Liver (tissue), 8 donors: ENCODE measurements at regions not wholly inside any gene's neighbourhood (a gene's known extent, or its start where the extent isn't known, plus 50 kb on each side); places are given as distances from the start of the nearest gene placed in this dataset.

Source experiments
- DNase-seq: peaks from one replicate; pipeline ENCODE4 v3.0.0-alpha.2; 2017; ENCODE audit warnings: low spot score
- H3K27ac ChIP-seq, 2 donors: one replicate each; pipeline ENCODE4 v1.7.0; 2013; ENCODE audit warnings: inconsistent platforms in 2 of 2, low read length in 2 of 2, control low read depth in 1 of 2, low read depth in 1 of 2, mild to moderate bottlenecking in 1 of 2
- H3K27me3 ChIP-seq, 4 donors: one replicate each; pipeline versions ENCODE4 v1.6.1 to v1.7.0; 2013; ENCODE audit warnings: low read length in 3 of 4, inconsistent platforms in 1 of 4, mild to moderate bottlenecking in 1 of 4, moderate library complexity in 1 of 4; ENCODE audit not compliant: control insufficient read depth in 4 of 4, insufficient read depth in 4 of 4
- H3K36me3 ChIP-seq, 4 donors: one replicate each; pipeline versions ENCODE4 v1.6.1 to v1.7.0; 2013; ENCODE audit warnings: low read length in 3 of 4, mild to moderate bottlenecking in 3 of 4, low read depth in 1 of 4, moderate library complexity in 1 of 4; ENCODE audit not compliant: control insufficient read depth in 4 of 4, insufficient read depth in 3 of 4
- H3K4me1 ChIP-seq, 4 donors: one replicate each; pipeline versions ENCODE4 v1.6.1 to v1.7.0; 2013; ENCODE audit warnings: low read length in 3 of 4, mild to moderate bottlenecking in 3 of 4, moderate library complexity in 1 of 4; ENCODE audit not compliant: control insufficient read depth in 4 of 4, insufficient read depth in 4 of 4
- H3K4me3 ChIP-seq, 3 donors: one replicate each; pipeline versions ENCODE4 v1.6.1 to v1.7.0; 2013; ENCODE audit warnings: low read length in 3 of 3, control low read depth in 1 of 3, low read depth in 1 of 3, mild to moderate bottlenecking in 1 of 3
- H3K9ac ChIP-seq, 2 donors: one replicate each; pipeline ENCODE4 v1.7.0; 2013; ENCODE audit warnings: low read length in 2 of 2, mild to moderate bottlenecking in 2 of 2, moderate library complexity in 2 of 2, control low read depth in 1 of 2, low read depth in 1 of 2
- H3K9me3 ChIP-seq, 4 donors: one replicate each; pipeline versions ENCODE4 v1.6.1 to v1.7.0; 2013; ENCODE audit warnings: low read length in 3 of 4; ENCODE audit not compliant: control insufficient read depth in 4 of 4
- EGR1 ChIP-seq, 2 donors: IDR thresholded peaks; 2 replicates each; pipeline ENCODE4 v1.6.1; 2016 to 2018; ENCODE audit warnings: antibody characterized with exemption in 2 of 2, low read depth in 2 of 2
- FOXA1 ChIP-seq: IDR thresholded peaks from 2 replicates; pipeline ENCODE4 v1.6.1; 2016; ENCODE audit warnings: antibody characterized with exemption
- FOXA2 ChIP-seq: IDR thresholded peaks from 2 replicates; pipeline ENCODE4 v1.6.1; 2016; ENCODE audit warnings: antibody characterized with exemption
- HNF4G ChIP-seq: IDR thresholded peaks from 2 replicates; pipeline ENCODE4 v1.6.1; 2016; ENCODE audit warnings: antibody characterized with exemption
- JUND ChIP-seq, 2 donors: IDR thresholded peaks; 2 replicates each; pipeline ENCODE4 v1.6.1; 2016; ENCODE audit warnings: antibody characterized with exemption in 2 of 2
- NR2F2 ChIP-seq: IDR thresholded peaks from 2 replicates; pipeline ENCODE4 v1.6.1; 2016; ENCODE audit warnings: antibody characterized with exemption
- RAD21 ChIP-seq, 2 donors: IDR thresholded peaks; 2 replicates each; pipeline ENCODE4 v1.6.1; 2016; ENCODE audit warnings: antibody characterized with exemption in 2 of 2, mild to moderate bottlenecking in 2 of 2
- RXRA ChIP-seq, 2 donors: IDR thresholded peaks; 2 replicates each; pipeline ENCODE4 v1.6.1; 2017 to 2018; ENCODE audit warnings: antibody characterized with exemption in 2 of 2, mild to moderate bottlenecking in 1 of 2
- SP1 ChIP-seq: IDR thresholded peaks from 2 replicates; pipeline ENCODE4 v1.6.1; 2018; ENCODE audit warnings: antibody characterized with exemption, mild to moderate bottlenecking
- TAF1 ChIP-seq: conservative IDR thresholded peaks from 2 replicates; pipeline ENCODE4 v1.6.1; 2016; ENCODE audit warnings: antibody characterized with exemption, mild to moderate bottlenecking
- YY1 ChIP-seq: IDR thresholded peaks from 2 replicates; pipeline ENCODE4 v1.6.1; 2016; ENCODE audit warnings: antibody characterized with exemption, mild to moderate bottlenecking
- WGBS: extraction: QIAGEN DNeasy Blood & Tissue Kit; methylation state at CpG from one replicate; pipeline ENCODE4 v1.1.7; 2013; 5-methylcytosine and 5-hydroxymethylcytosine counted together
- TF ChIP-seq, protein P1 (sequence below): IDR thresholded peaks from 2 replicates; pipeline ENCODE4 v1.6.1; 2016; ENCODE audit warnings: antibody characterized with exemption, mild to moderate bottlenecking
- TF ChIP-seq, protein P2 (sequence below): fragments of 150-350 bp; IDR thresholded peaks from 2 replicates; pipeline ENCODE4 v1.5.1; 2017; ENCODE audit warnings: improper control_type of control experiment, low read depth, low read length; ENCODE audit not compliant: missing input control
- TF ChIP-seq, protein P3 (sequence below): IDR thresholded peaks from 2 replicates; pipeline ENCODE4 v1.6.1; 2016; ENCODE audit warnings: antibody characterized with exemption
- TF ChIP-seq, protein P4 (sequence below): IDR thresholded peaks from 2 replicates; pipeline ENCODE4 v1.6.1; 2016; ENCODE audit warnings: antibody characterized with exemption
- TF ChIP-seq, protein P5 (sequence below): IDR thresholded peaks from 2 replicates; pipeline ENCODE4 v1.6.1; 2016; ENCODE audit warnings: antibody characterized with exemption
- donor health status: healthy.
- donor health status: healthy.
- donor health status: healthy.
- donor health status: healthy.
- donor health status: healthy.

DNA sequence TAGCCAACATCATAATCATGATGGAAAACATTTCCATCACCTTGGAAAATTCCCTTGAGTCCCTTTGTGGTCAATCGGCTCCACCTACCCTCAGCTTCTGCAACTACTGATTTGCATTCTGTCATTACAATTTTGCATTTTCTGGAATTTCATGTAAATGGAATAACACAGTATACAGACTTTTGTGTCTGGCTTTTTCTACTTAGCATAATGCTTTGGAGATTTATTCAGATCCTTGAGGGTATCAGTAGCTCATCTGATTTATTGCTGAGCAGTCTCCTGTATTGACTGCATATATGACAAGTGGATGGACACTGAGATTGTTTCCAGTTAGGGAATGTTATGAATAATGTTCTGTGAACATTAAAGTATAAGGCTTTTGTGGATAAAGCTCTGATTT, 358.3 kb downstream of the USP25 start (continued):
- TF ChIP-seq, protein P1, sequence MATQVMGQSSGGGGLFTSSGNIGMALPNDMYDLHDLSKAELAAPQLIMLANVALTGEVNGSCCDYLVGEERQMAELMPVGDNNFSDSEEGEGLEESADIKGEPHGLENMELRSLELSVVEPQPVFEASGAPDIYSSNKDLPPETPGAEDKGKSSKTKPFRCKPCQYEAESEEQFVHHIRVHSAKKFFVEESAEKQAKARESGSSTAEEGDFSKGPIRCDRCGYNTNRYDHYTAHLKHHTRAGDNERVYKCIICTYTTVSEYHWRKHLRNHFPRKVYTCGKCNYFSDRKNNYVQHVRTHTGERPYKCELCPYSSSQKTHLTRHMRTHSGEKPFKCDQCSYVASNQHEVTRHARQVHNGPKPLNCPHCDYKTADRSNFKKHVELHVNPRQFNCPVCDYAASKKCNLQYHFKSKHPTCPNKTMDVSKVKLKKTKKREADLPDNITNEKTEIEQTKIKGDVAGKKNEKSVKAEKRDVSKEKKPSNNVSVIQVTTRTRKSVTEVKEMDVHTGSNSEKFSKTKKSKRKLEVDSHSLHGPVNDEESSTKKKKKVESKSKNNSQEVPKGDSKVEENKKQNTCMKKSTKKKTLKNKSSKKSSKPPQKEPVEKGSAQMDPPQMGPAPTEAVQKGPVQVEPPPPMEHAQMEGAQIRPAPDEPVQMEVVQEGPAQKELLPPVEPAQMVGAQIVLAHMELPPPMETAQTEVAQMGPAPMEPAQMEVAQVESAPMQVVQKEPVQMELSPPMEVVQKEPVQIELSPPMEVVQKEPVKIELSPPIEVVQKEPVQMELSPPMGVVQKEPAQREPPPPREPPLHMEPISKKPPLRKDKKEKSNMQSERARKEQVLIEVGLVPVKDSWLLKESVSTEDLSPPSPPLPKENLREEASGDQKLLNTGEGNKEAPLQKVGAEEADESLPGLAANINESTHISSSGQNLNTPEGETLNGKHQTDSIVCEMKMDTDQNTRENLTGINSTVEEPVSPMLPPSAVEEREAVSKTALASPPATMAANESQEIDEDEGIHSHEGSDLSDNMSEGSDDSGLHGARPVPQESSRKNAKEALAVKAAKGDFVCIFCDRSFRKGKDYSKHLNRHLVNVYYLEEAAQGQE = no peak
- TF ChIP-seq FOXA1 (no peak), NR2F2 (no peak)
- TF ChIP-seq, protein P2, sequence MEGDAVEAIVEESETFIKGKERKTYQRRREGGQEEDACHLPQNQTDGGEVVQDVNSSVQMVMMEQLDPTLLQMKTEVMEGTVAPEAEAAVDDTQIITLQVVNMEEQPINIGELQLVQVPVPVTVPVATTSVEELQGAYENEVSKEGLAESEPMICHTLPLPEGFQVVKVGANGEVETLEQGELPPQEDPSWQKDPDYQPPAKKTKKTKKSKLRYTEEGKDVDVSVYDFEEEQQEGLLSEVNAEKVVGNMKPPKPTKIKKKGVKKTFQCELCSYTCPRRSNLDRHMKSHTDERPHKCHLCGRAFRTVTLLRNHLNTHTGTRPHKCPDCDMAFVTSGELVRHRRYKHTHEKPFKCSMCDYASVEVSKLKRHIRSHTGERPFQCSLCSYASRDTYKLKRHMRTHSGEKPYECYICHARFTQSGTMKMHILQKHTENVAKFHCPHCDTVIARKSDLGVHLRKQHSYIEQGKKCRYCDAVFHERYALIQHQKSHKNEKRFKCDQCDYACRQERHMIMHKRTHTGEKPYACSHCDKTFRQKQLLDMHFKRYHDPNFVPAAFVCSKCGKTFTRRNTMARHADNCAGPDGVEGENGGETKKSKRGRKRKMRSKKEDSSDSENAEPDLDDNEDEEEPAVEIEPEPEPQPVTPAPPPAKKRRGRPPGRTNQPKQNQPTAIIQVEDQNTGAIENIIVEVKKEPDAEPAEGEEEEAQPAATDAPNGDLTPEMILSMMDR = no peak

DNA sequence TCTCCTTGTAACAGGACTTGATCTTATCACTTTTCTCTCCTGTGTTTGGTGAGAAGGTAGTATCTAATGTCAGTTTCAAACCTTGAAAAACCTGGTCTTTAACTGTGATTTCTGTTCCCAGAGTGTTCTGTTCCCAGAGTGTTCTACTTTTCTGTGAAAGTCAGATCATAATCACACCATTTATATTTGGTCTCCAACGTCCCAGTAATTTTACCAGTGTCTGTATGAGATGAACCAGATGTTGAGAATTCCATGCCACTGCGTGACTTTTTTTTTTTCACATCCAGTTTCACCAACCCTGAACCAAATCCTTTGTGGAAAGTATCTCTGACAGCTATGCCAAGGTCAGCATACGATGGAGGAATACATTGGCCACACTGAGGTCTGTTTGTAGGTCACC, 365.2 kb downstream of the USP25 start:
- no peak for DNase-seq
- Histone ChIP-seq H3K27me3 (no peaks in the 10 kb centered on the region), H3K9ac (no peak overlapping the region), H3K27ac (no peak overlapping the region), H3K4me1 (no peaks in the 10 kb centered on the region), H3K36me3 (no peaks in the 10 kb centered on the region), H3K9me3 (no peaks in the 10 kb centered on the region), H3K4me3 (no peak overlapping the region)
- 76% methylated on average over 3 of the region's 3 CpGs for WGBS
- no peak for TF ChIP-seq YY1
- TF ChIP-seq, protein P3, sequence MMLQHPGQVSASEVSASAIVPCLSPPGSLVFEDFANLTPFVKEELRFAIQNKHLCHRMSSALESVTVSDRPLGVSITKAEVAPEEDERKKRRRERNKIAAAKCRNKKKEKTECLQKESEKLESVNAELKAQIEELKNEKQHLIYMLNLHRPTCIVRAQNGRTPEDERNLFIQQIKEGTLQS = no peak
- TF ChIP-seq, protein P1 = no peak
- TF ChIP-seq RXRA (IDR thresholded peaks at IDR 0.05) = no peak
- no peak for TF ChIP-seq SP1
- no peak for TF ChIP-seq FOXA2
- no peak for TF ChIP-seq HNF4G
- no peak for TF ChIP-seq JUND (IDR thresholded peaks at IDR 0.05)
- no peak for TF ChIP-seq EGR1 (IDR thresholded peaks at IDR 0.05; ENCODE audit: low read depth in 2 of 2)
- TF ChIP-seq, protein P4, sequence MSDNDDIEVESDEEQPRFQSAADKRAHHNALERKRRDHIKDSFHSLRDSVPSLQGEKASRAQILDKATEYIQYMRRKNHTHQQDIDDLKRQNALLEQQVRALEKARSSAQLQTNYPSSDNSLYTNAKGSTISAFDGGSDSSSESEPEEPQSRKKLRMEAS = no peak
- no peak for TF ChIP-seq RAD21 (IDR thresholded peaks at IDR 0.05)
- TF ChIP-seq, protein P2 = no peak
- TF ChIP-seq TAF1 = no peak
- TF ChIP-seq, protein P5, sequence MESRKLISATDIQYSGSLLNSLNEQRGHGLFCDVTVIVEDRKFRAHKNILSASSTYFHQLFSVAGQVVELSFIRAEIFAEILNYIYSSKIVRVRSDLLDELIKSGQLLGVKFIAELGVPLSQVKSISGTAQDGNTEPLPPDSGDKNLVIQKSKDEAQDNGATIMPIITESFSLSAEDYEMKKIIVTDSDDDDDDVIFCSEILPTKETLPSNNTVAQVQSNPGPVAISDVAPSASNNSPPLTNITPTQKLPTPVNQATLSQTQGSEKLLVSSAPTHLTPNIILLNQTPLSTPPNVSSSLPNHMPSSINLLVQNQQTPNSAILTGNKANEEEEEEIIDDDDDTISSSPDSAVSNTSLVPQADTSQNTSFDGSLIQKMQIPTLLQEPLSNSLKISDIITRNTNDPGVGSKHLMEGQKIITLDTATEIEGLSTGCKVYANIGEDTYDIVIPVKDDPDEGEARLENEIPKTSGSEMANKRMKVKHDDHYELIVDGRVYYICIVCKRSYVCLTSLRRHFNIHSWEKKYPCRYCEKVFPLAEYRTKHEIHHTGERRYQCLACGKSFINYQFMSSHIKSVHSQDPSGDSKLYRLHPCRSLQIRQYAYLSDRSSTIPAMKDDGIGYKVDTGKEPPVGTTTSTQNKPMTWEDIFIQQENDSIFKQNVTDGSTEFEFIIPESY = no peak
